Limb (tissue), 2 donors: ENCODE measurements at regions not wholly inside any gene's neighbourhood (a gene's known extent, or its start where the extent isn't known, plus 50 kb on each side); places are given as distances from the start of the nearest gene placed in this dataset.
"Not testable (repeated sequence)": the region's sequence is repeated elsewhere in the genome, so short reads cannot be mapped to it uniquely, and the experiment has no call there.

Experiments used
- DNase-seq, 2 donors: peaks; one replicate each; pipeline ENCODE4 v3.0.0-alpha.2; 2016; ENCODE audit errors: extremely low spot score in 2 of 2

DNA sequence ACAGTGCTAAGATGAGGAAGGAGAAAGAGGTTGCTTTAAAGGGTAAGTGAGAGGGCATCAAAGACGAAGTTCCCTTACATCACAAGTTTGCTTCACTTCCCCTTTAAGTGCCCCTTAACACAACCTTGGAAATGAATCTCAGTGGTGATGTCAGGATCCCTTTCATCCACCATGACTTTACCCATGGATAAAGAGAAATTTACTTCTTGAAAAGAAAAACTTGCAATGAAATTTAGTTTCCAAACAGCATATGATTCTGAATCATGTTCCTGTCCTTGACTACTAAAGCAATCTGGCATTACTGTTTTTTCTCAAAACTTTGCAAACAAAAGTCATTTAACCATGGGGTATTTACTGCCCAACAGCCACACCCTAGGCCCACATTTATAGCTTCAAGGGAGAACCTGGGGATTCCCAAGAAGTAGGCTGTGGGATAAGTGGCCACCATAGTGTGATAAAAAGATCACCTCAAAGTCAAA is 135.9 kb downstream of the ITGB8 start:
- no peak for DNase-seq

DNA sequence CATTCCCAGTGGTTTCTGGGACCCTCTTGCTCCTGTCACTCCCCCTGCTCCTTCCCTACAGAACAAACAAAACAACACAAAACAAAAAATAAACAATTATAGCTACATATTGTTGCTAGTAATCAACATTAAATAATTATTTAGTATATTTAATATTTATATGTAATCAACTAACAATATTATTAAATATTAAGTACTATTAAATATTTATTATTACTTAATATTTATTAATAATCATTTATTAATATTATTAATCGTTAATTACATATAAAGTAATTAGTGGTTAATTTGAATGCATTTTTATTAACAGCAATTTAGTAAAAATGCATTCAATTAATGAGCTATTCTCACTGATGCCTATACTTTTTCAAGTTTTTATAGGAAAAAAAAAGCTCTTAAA is 139.4 kb downstream of the ITGB8 start:
- no peak for DNase-seq

DNA sequence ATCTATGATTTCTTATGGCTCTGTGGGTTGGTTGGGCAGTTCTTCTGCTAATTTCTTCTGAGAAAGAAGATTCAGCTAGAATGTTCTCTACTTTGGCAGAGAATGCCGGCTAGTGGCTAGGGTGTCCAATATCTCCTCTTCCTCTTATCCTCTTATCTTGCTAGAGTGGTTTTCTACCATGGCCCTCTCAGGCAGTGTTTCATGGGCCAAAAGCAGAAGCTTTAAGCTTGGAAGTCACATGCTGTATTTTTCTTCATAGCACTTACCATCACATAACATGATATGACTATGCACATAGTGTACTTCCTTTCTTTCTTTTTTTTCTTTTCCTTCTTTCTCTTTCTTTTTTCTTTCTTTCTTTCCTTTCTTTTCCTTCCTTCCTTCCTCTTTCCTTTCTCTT is 140.0 kb downstream of the ITGB8 start:
- DNase-seq: no peak

DNA sequence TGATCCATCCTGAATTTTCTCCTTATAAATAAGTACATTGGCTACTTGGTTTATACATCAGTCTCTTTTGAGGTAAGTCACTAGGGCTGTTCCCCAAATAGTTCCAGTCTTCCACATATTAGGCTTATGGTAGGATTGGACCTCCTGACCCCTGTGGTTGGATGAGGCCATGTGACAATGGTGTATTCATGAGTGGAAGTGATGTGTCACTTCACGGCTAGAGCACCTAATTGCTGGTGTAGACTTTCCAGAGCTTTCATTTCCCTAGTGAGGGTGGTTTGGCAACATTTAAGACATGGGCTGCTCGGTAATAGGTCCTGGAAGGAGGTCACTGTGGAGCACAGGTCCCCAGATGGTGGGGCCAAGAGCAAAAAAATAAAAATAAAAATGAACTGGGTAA is 141.2 kb upstream of the ABCB5 start:
- DNase-seq: no peak

DNA sequence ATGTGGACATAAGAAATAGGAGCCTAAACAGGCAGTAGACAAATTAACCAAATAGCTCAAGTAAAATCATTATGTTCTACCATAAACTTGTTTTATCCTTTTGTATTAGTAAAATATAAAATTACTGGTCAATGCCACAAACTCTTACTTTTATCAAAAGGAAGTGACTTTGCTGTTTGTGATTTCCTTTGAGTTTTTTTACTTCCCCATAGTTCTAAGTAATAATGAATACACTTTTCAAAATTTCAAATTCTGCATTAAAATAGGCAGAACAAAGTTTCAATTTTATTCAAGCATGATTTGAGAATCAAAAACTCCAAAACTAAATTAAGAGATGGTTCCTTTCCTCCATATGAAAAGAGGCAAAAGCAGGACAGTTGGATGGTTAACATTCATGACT is 139.7 kb upstream of the ABCB5 start:
- DNase-seq: no peak

DNA sequence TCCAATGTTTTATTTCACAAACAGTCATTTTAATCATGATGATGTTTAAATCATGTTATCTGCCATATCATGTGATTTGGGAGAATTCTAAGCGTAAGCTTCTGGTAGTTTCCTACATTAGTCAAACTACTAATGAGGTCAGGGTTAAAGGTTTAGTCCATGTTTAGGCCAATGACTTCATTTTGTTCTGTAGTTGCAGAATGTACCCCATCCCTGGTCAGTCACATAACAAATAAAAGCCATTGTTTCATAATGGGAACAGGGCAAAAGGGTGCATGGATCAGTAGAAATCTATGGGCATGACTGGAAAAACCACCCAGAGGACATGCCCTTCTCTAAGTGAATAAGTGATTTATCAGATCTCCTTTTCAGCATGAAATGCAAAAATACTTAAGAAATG is 138.4 kb upstream of the ABCB5 start:
- DNase-seq: no peak

DNA sequence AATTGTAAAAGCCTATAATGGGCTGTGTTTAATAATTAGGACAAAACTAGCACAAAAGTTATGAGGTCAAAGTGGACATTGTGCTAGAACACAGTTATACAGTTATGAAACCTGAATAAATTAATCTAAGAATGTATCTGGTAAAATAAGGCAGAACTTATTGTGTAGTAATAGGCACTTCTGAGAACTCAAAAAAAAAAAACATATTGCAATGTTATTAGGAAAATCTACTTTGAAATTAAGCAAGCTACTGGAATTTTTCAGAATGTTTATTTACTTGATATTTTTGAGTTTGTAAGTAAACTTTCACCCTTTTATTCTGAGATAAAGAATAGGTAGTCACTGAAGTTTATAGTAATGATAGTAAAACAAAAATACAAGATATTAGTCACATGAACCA is 135.8 kb upstream of the ABCB5 start:
- DNase-seq: no peak

DNA sequence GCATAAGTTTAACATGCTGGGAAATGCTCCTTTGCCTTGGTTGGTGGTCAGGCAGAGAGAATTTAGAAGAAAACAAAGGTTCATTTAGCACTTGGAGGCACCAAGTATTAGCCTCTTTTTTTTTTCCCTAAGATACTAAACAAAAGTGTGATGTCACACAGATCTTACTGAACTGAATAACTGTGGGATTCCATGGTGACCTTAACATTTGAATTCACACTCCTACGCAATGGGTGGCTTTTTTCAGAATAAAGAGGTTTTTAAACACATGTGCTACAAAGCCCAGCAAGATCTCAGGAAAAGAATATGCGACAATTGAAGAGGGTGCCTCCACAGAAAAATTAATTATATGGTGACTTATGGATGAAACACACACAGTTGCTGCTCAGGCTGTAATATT is 133.4 kb upstream of the ABCB5 start:
- no peak for DNase-seq

DNA sequence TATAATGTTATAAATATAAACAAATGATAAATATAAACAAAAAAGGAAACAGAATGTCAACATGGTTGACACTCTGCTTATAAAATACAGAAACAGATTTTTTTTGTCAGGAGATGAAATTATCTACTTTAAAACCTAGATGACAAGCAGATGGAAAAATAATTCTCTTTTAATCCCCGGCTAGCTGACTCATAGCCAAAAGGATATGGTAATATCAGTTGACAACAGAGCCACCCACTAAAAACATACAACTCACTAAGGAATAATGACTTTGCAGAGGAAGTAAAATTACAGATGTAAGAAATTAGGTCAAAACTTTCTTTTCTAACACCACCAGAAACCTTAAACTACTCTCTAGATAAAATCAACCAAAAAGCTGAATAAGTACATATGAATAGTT is 131.1 kb upstream of the ABCB5 start:
- DNase-seq: no peak

DNA sequence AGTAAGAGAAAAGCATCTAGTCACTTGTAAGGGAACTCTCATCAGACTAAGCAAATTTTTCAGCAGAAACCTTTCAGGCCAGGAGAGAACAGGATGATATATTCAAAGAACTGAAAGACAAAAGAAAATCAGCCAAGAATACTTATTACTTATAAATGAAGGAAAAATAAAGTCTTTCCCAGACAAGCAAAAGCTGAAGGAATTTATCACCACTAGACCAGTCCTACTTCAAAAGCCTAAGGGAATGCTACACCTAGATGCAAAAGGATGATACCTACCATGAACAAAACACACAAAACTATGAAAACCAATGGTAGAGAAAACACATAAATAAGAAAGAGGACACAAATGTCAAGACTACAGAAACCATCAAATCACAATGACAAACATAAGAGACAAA is 126.6 kb upstream of the ABCB5 start:
- DNase-seq: no peak

DNA sequence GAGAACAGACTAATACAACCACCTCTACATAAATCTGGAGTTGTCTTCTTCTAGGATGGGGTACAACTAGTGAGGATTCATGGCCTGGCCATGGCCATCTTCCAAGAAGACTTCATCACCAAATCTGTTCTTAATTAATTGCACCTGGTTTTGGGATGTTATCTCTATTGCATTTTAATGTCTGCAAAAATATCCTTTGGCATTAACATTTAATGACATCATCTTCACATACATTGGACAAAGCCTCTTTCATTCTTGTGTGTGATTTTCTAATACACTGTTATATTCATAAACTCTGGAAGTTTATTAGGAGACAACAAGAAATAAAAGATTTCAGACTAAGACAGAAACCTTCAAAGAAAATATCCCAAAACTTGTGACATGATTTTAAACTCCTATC is 124.2 kb upstream of the ABCB5 start:
- DNase-seq: no peak

DNA sequence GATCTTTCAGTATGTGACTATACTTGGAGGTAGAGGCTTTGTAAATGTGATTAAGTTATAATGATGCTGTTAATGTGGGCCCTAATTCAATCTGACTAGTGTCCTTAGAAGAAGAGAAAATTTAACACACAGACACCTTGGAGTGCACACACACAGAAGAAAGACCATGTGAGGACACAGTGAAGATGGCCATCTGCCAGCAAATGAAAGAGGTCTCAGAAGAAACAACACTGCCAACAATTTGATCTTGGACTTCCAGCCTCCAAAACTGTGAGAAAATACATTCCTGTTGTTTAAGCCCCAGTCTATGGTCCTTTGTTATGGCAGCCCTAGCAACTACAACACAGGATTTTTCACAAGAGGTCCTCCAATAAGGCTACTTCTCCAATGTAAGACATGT is 120.9 kb upstream of the ABCB5 start:
- no peak for DNase-seq

DNA sequence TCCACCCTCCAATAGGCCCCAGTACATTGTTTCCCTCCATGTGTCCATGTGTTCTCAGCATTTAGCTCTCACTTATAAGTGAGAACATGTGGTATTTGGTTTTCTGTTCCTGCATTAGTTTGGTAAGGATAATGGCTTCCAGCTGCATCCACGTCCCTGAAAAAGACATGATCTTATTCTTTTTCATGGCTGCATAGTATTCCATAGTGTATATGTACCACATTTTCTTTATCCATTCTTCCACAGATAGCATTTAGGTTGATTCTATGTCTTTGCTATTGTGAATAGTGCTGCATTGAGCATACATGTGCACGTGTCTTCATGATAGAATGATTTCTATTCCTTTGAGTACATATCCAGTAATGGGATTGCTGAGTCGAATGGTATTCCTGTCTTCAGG is 114.0 kb upstream of the ABCB5 start:
- not testable (repeated sequence) for DNase-seq

DNA sequence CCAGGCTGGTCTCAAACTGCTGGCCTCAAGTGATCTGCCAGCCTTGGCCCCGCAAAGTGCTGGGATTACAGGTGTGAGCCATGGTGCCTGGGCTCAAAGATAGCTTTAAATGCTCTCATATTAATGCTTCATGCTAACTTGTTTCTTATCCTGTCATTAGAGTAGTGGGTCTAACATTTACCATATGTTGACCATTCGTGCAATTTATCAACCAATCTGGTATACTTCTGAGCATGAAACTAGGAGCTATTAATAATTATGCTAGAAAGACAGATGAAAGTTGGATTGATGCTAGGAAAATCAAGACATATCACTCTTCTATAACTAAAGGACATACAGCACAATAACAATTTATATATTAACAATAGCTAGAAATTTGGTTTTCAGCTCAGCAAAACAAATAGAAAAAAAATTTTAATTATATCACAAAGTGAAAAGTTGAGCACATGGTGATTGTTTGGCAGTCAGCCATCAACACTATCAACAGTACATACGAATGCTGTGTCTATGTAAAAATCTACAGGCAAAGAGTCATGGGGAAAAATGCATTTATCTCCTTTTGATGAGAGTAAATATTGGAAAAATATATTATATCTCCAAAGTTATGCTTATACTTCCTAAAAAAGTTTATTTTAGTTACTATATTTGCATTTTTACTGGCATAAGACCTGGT is 112.1 kb upstream of the ABCB5 start:
- no peak for DNase-seq

DNA sequence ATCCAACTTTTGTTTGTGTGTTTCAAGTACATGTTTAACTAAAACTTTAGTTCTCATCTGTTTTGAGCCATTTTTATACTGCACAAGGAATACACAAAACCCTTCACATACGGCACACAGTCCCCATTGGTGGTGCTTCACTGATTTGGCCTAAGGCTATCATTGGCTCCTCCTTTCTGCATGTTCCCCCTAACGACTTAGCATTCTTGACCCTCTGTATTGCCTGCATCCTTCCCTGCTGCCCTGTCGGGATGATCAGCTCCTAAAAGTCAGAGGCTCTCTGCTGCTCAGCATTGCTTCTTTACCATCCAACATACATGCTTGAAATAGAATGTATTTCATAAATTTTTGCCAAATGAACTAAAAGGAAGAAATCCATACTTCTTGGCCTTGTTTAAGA is 111.4 kb upstream of the ABCB5 start:
- no peak for DNase-seq

DNA sequence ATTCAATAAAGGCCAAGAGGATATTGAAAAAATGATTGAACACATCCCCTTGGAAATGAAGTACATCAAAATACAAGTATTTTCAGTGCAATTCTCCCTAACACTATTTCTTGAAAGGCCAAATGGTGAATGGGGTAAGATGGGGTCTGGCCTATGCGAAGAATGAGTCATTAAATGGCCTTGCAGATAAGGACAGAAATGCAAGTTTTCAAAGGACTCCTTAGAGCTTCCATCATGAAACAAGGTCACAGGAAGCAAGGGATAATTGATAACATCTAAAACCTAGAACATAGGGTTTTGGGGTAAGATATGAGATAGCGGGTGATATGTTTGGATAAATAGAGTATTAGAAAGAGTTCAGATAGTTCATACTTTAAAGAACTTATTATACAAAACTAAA is 109.3 kb upstream of the ABCB5 start:
- DNase-seq: no peak

DNA sequence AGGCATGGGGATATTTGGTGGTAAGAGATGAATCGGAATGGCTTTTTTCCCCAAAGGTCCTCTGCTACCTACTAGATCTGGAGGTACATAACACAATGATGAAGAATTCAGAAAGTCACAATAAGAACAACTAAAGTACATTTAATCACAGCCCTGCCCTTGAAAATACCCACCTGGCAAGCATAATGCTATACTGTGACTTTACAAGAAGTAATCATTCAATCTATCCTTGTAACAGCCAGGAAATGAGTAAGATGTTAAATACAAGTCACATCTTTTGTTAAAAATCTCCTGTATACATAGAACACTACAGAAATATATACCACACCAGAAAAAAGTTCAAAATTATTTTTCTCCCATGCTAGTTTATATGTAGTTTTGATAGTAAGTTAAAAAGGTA is 108.3 kb upstream of the ABCB5 start:
- no peak for DNase-seq

DNA sequence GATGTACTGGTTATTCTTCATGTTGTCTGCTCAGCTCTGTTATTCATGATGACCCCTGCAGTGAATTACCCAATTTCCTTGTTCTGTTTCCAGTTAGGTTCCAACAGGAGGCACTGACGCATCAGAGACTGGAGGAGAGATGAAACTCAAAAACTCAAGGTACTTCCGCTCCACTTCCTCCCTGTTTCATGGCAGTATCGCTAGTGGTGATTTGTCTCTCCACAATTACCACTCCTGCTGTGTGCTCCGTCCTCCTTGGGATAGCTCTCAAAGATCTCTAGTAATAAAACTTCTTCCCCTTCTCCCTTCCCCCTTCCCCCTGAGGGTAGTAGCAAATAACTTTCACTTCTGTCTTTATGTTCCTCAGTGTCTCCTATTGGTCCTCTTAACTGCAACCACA is 107.4 kb upstream of the ABCB5 start:
- DNase-seq: no peak

DNA sequence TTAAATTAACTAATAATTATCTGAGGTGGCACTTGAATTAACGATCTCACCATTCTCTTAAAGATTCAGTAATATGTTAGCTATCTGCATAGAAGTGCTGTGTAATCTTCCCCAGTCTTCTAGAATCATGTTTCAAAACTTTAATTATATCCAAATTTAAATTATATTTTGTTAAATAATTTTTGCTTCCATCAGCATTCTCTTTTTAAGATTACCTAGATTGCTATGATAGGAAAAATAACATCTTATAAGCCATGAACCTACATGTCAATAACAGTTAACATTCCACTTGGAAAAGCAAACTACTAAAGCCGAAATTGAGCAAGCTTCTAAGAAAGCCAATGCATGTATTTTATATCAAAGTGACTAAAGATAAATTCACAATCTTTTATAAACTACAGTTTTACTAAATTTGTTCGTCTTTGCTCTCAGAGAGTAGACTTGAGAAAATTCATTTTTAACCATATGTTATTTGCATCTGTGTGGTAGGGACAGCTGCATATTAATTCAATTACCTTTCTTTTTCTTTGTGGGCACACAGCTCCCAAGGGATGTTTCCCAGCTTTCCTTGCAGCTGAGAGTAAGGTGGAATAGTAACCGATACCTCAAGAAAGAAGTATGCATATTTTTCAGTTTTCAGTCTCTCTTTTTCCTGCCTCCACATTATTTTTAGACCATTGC is 105.4 kb upstream of the ABCB5 start:
- no peak for DNase-seq

DNA sequence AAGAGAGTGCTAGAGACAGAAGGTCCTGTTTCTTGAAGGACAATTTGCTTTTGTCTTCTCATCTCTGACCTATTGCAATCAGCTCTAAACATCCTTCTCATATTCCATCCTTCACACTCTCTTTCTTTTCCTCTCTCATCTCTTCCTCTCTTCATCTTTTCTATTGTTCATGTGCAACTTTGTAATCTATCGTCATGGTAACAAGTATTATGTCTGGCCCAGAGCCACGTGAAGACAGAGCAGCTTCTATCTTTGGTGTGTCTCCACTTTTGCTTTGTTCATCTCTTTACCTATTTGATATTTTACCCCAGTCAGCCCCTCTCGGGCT is 104.9 kb upstream of the ABCB5 start:
- DNase-seq: no peak

DNA sequence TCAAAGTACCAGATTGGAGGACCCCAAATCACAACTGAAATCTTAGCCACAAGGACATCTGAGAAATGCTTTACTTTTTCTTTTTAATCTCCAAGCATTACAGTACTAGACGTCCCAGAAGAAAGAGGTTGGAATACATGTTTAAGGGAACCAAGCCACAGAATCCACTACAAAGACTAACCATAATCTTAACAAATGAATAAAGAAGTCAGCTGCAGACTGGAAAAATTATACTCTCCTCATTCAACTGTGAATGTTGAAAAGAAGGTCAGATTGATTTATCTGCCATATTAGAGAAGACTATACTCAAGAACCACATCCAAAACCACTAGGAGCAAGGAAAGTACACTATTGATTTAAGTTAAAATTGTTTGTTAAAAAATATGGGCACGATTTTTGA is 102.1 kb upstream of the ABCB5 start:
- no peak for DNase-seq

DNA sequence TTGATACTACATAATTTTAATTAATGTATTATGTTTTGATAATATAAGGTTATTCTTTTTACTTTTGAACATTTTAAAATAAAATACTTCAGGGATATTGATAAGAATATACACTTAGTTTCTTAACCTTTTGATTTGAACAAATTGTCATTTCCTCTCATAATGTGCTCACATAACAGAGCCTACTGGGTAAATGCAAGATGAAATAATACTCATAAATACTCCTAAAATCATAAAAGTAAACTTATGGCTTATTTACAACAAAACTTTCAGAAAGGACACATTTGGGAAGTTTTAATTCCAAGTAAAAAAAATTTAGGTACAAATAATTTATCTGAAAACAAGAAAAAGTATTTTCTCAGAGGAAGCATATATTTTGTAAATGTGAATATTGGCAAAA is 101.6 kb upstream of the ABCB5 start:
- no peak for DNase-seq

DNA sequence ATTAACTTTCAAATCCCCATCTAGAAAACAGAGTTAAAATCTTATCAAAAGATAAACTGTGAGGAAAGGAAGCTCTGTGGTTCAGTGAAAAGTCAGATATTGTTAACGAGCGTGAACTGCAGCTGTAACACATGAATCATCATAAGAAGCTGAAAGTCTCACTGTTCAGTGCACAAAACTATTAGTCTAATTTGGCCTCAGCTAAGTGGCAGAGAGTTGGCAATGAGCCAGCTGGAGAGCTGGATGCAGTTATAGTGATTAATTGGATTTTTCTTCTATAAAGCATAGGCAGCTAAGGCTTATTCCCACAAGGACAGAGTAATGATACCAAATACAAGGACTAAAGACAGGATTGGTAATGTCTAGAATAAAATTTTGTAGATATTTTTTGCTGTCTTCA is 101.1 kb upstream of the ABCB5 start:
- DNase-seq: peak; percentile 66 to 71

DNA sequence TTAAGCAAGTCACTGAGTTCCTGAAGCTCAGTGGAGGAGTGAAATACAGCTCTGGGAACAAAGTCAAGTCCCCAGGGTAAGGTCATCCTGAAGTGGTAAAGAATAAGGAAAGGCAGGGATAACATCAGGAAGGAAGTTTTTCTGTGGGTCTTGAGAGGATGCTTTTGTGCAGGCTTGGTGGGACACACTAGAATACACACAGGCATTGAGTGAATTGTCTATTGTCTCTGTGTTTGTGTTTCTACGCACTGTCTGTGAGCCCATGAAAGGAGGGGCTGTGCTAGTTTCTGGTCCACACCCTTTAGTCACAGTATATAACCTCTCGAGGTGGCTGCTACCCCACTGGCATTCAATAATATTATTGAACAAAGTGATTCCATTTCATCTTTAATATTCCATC is 95.8 kb upstream of the ABCB5 start:
- no peak for DNase-seq
